SHP77 (cell line): ENCODE measurements at regions not wholly inside any gene's neighbourhood (a gene's known extent, or its start where the extent isn't known, plus 50 kb on each side); places are given as distances from the start of the nearest gene placed in this dataset.
"Not testable (repeated sequence)": the region's sequence is repeated elsewhere in the genome, so short reads cannot be mapped to it uniquely, and the experiment has no call there.

Source experiments
- DNase-seq, 2 experiments: peaks; one replicate each; lab custom pipeline; 2025; lab: John Stamatoyannopoulos, UW

- DNase-seq, result no peak
These were observed 476.8 kb upstream of the ADGRB3 start for GRCh38 chr6:68158256-68158655.

- no peak for DNase-seq
These were observed 490.4 kb upstream of the ADGRB3 start for GRCh38 chr6:68144667-68145066.

- DNase-seq, result no peak
These were observed 493.9 kb upstream of the ADGRB3 start for GRCh38 chr6:68141190-68141589.

- no peak for DNase-seq
These were observed 496.0 kb upstream of the ADGRB3 start for GRCh38 chr6:68139130-68139529.

- DNase-seq, result no peak
These were observed 500.3 kb upstream of the ADGRB3 start for GRCh38 chr6:68134796-68135195.

GRCh38 chr6:68128211-68128610 lies 506.9 kb upstream of the ADGRB3 start:
- DNase-seq, result no peak

- no peak for DNase-seq
These were observed 508.0 kb upstream of the ADGRB3 start for GRCh38 chr6:68127074-68127473.

GRCh38 chr6:68126089-68126749 lies 508.9 kb upstream of the ADGRB3 start:
- DNase-seq, result no peak

- DNase-seq, result not testable (repeated sequence)
These were observed 512.1 kb upstream of the ADGRB3 start for GRCh38 chr6:68122975-68123374.

- no peak for DNase-seq
These were observed 513.0 kb upstream of the ADGRB3 start for GRCh38 chr6:68122032-68122431.

- DNase-seq, result not testable (repeated sequence)
These were observed 514.1 kb upstream of the ADGRB3 start for GRCh38 chr6:68120954-68121353.

GRCh38 chr6:68114463-68115047 lies 520.5 kb upstream of the ADGRB3 start:
- DNase-seq, result no peak

GRCh38 chr6:68108233-68108835 lies 526.7 kb upstream of the ADGRB3 start:
- DNase-seq, result no peak

- no peak for DNase-seq
These were observed 541.0 kb upstream of the ADGRB3 start for GRCh38 chr6:68094070-68094469.

GRCh38 chr6:68087399-68088133 lies 547.5 kb upstream of the ADGRB3 start:
- no peak for DNase-seq

- no peak for DNase-seq
These were observed 548.9 kb upstream of the ADGRB3 start for GRCh38 chr6:68086199-68086598.

- not testable (repeated sequence) for DNase-seq
These were observed 549.5 kb upstream of the ADGRB3 start for GRCh38 chr6:68085599-68085998.

GRCh38 chr6:68082086-68082485 lies 553.0 kb upstream of the ADGRB3 start:
- no peak for DNase-seq

GRCh38 chr6:68080074-68080473 lies 555.0 kb upstream of the ADGRB3 start:
- DNase-seq, result no peak

GRCh38 chr6:68077661-68078060 lies 557.4 kb upstream of the ADGRB3 start:
- no peak for DNase-seq

GRCh38 chr6:68071740-68072139 lies 563.3 kb upstream of the ADGRB3 start:
- no peak for DNase-seq

- DNase-seq, result no peak
These were observed 565.0 kb upstream of the ADGRB3 start for GRCh38 chr6:68069921-68070710.
